ENCODE measurements at regions not wholly inside any gene's neighbourhood (a gene's known extent, or its start where the extent isn't known, plus 50 kb on each side); places are given as distances from the start of the nearest gene placed in this dataset.

DNA sequence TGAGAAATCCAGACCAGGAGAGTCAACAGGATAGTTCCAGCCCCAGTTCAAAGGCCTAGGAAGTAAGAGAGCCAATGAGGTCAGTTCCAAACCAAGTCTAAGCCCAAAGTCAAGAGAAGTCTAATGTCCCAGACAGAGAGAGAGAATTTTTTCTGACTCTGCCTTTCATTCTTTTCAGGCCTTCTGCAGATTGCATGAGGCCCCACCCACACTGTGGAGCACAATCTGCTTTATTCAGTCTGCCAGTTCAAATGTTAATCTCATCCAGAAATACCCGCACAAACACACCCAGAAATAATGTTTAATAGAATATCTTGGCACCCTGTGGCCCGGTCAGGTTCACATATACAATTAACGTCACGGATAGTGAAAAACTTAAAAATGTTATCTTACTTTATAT is 962.4 kb upstream of the SOX9 start:
- TF ChIP-seq, protein P1, sequence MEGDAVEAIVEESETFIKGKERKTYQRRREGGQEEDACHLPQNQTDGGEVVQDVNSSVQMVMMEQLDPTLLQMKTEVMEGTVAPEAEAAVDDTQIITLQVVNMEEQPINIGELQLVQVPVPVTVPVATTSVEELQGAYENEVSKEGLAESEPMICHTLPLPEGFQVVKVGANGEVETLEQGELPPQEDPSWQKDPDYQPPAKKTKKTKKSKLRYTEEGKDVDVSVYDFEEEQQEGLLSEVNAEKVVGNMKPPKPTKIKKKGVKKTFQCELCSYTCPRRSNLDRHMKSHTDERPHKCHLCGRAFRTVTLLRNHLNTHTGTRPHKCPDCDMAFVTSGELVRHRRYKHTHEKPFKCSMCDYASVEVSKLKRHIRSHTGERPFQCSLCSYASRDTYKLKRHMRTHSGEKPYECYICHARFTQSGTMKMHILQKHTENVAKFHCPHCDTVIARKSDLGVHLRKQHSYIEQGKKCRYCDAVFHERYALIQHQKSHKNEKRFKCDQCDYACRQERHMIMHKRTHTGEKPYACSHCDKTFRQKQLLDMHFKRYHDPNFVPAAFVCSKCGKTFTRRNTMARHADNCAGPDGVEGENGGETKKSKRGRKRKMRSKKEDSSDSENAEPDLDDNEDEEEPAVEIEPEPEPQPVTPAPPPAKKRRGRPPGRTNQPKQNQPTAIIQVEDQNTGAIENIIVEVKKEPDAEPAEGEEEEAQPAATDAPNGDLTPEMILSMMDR (IDR thresholded peaks at IDR 0.05): no peak
- TF ChIP-seq POLR2A (IDR thresholded peaks at IDR 0.05): no peak
